ENCODE measurements at regions not wholly inside any gene's neighbourhood (a gene's known extent, or its start where the extent isn't known, plus 50 kb on each side); places are given as distances from the start of the nearest gene placed in this dataset.

DNA sequence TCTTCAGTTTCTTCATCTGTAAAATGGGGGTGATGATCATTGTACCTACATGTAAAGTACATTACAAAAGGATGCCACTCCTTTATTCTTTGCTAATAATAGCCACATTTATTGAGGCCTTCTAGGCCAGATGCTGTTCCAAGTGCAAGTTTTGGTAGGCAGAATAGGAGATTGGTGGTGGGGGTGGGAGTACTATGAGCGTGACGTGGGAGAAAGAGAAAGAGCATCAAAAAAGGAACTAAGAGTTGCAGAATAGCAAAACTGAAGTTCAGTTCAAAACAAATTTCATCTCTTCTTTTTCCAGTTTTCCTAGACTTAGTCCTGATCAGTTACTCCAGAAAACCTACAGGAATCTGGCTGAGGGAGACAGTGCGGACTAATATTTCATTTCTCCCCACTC, 174.1 kb downstream of the SNX18 start:
- TF ChIP-seq POLR2AphosphoS5 (IDR thresholded peaks at IDR 0.05; ENCODE audit: low read depth, low read length) = no peak
- TF ChIP-seq TAF1 (IDR thresholded peaks at IDR 0.05; ENCODE audit: borderline replicate concordance, insufficient read depth, low read length) = no peak
- TF ChIP-seq, protein P1, sequence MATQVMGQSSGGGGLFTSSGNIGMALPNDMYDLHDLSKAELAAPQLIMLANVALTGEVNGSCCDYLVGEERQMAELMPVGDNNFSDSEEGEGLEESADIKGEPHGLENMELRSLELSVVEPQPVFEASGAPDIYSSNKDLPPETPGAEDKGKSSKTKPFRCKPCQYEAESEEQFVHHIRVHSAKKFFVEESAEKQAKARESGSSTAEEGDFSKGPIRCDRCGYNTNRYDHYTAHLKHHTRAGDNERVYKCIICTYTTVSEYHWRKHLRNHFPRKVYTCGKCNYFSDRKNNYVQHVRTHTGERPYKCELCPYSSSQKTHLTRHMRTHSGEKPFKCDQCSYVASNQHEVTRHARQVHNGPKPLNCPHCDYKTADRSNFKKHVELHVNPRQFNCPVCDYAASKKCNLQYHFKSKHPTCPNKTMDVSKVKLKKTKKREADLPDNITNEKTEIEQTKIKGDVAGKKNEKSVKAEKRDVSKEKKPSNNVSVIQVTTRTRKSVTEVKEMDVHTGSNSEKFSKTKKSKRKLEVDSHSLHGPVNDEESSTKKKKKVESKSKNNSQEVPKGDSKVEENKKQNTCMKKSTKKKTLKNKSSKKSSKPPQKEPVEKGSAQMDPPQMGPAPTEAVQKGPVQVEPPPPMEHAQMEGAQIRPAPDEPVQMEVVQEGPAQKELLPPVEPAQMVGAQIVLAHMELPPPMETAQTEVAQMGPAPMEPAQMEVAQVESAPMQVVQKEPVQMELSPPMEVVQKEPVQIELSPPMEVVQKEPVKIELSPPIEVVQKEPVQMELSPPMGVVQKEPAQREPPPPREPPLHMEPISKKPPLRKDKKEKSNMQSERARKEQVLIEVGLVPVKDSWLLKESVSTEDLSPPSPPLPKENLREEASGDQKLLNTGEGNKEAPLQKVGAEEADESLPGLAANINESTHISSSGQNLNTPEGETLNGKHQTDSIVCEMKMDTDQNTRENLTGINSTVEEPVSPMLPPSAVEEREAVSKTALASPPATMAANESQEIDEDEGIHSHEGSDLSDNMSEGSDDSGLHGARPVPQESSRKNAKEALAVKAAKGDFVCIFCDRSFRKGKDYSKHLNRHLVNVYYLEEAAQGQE (IDR thresholded peaks at IDR 0.05; ENCODE audit: insufficient read depth in 1 of 2, low read depth in 2 of 2, low read length in 2 of 2) = no peak

Data from PFSK-1 (cell line).